DMS114 treated with DMSO at 0.1 percent for 48 hours (cell line): ENCODE measurements at regions not wholly inside any gene's neighbourhood (a gene's known extent, or its start where the extent isn't known, plus 50 kb on each side); places are given as distances from the start of the nearest gene placed in this dataset.

Experiments
- DNase-seq: peaks from one replicate; lab custom pipeline; 2025; ENCODE audit not compliant: unreplicated experiment; lab: John Stamatoyannopoulos, UW

GRCh38 chr7:21214657-21215056, 213.2 kb upstream of the SP4 start:
- DNase-seq, result no peak

- DNase-seq, result no peak
Observed at GRCh38 chr7:21215307-21215706, 212.6 kb upstream of the SP4 start.

- no peak for DNase-seq
Observed at GRCh38 chr7:21217365-21217764, 210.5 kb upstream of the SP4 start.

GRCh38 chr7:21218155-21218554, 209.7 kb upstream of the SP4 start:
- DNase-seq, result no peak

- DNase-seq, result no peak
Observed at GRCh38 chr7:21221130-21221529, 206.8 kb upstream of the SP4 start.

- no peak for DNase-seq
Observed at GRCh38 chr7:21238400-21239116, 189.3 kb upstream of the SP4 start.

- DNase-seq, result no peak
Observed at GRCh38 chr7:21243265-21243664, 184.6 kb upstream of the SP4 start.

- no peak for DNase-seq
Observed at GRCh38 chr7:21251151-21251800, 176.6 kb upstream of the SP4 start.

- DNase-seq, result peak; percentile 72
Observed at GRCh38 chr7:21253740-21254687, 173.9 kb upstream of the SP4 start.

GRCh38 chr7:21256310-21256877, 171.5 kb upstream of the SP4 start:
- peak; percentile 59 for DNase-seq

- DNase-seq, result no peak
Observed at GRCh38 chr7:21260939-21261338, 166.9 kb upstream of the SP4 start.

GRCh38 chr7:21261627-21262594, 166.0 kb upstream of the SP4 start:
- peak; percentile 48 for DNase-seq

GRCh38 chr7:21269021-21269420, 158.9 kb upstream of the SP4 start:
- no peak for DNase-seq

- no peak for DNase-seq
Observed at GRCh38 chr7:21276471-21277035, 151.3 kb upstream of the SP4 start.

- DNase-seq, result no peak
Observed at GRCh38 chr7:21278944-21279343, 148.9 kb upstream of the SP4 start.

- no peak for DNase-seq
Observed at GRCh38 chr7:21281193-21281592, 146.7 kb upstream of the SP4 start.

GRCh38 chr7:21293771-21294170, 134.1 kb upstream of the SP4 start:
- no peak for DNase-seq

- no peak for DNase-seq
Observed at GRCh38 chr7:21299766-21300165, 128.1 kb upstream of the SP4 start.

GRCh38 chr7:21300692-21301091, 127.2 kb upstream of the SP4 start:
- no peak for DNase-seq

- no peak for DNase-seq
Observed at GRCh38 chr7:21304808-21305375, 123.0 kb upstream of the SP4 start.
